H9 (cell line): ENCODE measurements at regions not wholly inside any gene's neighbourhood (a gene's known extent, or its start where the extent isn't known, plus 50 kb on each side); places are given as distances from the start of the nearest gene placed in this dataset.

Experiments used
- DNase-seq: peaks from one replicate; pipeline ENCODE4 v3.0.0-alpha.2; 2017
- H2AFZ ChIP-seq: one replicate; pipeline ENCODE4 v1.6.1; 2013; ENCODE audit warnings: mild to moderate bottlenecking, low read length, control low read depth, moderate library complexity
- H2AK5ac ChIP-seq: 2 replicates; pipeline ENCODE4 v1.6.1; 2013; ENCODE audit warnings: low read length, control low read depth, mixed read lengths; ENCODE audit not compliant: insufficient read length
- H2BK120ac ChIP-seq: one replicate; pipeline ENCODE4 v1.6.1; 2013; ENCODE audit warnings: low read depth, mild to moderate bottlenecking, low read length, control low read depth, inconsistent platforms; ENCODE audit not compliant: poor library complexity, severe bottlenecking
- H2BK12ac ChIP-seq: 2 replicates; pipeline ENCODE4 v1.6.1; 2013; ENCODE audit warnings: low read length, control low read depth, mixed read lengths, low read depth; ENCODE audit not compliant: insufficient read length
- H2BK15ac ChIP-seq: 2 replicates; pipeline ENCODE4 v1.6.1; 2013; ENCODE audit warnings: low read depth, low read length, control low read depth
- H2BK20ac ChIP-seq: one replicate; pipeline ENCODE4 v1.6.1; 2013; ENCODE audit warnings: low read depth, mild to moderate bottlenecking, low read length, control low read depth, inconsistent platforms; ENCODE audit not compliant: poor library complexity, severe bottlenecking
- H2BK5ac ChIP-seq: 2 replicates; pipeline ENCODE4 v1.6.1; 2013; ENCODE audit warnings: low read length, control low read depth, mixed read lengths; ENCODE audit not compliant: insufficient read length
- H3K14ac ChIP-seq: 2 replicates; pipeline ENCODE4 v1.6.1; 2013; ENCODE audit warnings: low read length, control low read depth; ENCODE audit not compliant: insufficient read depth
- H3K18ac ChIP-seq: 2 replicates; pipeline ENCODE4 v1.6.1; 2013; ENCODE audit warnings: low read depth, mild to moderate bottlenecking, mixed read lengths, low read length, control low read depth; ENCODE audit not compliant: insufficient read length
- H3K23ac ChIP-seq: 2 replicates; pipeline ENCODE4 v1.6.1; 2013; ENCODE audit warnings: low read length, control low read depth, mixed read lengths, low read depth; ENCODE audit not compliant: insufficient read length
- H3K23me2 ChIP-seq: 2 replicates; pipeline ENCODE4 v1.6.1; 2013; ENCODE audit warnings: low read depth, mild to moderate bottlenecking, mixed read lengths, low read length, control low read depth; ENCODE audit not compliant: insufficient read length, poor library complexity, severe bottlenecking
- H3K27ac ChIP-seq: 2 replicates; pipeline ENCODE4 v1.5.1; 2013; ENCODE audit warnings: low read length, control low read depth, mixed read lengths, low read depth; ENCODE audit not compliant: insufficient read length
- H3K27me3 ChIP-seq: 2 replicates; pipeline ENCODE4 v1.6.1; 2013; ENCODE audit warnings: low read length, control low read depth, inconsistent platforms; ENCODE audit not compliant: insufficient read depth
- H3K4ac ChIP-seq: 2 replicates; pipeline ENCODE4 v1.6.1; 2013; ENCODE audit warnings: low read depth, mild to moderate bottlenecking, control low read depth, inconsistent platforms, low read length, moderate library complexity
- H3K4me1 ChIP-seq: 2 replicates; pipeline ENCODE4 v1.6.1; 2013; ENCODE audit warnings: low read length, control low read depth, inconsistent platforms; ENCODE audit not compliant: insufficient read depth
- H3K4me2 ChIP-seq: 2 replicates; pipeline ENCODE4 v1.6.1; 2013; ENCODE audit warnings: low read length, control low read depth, mixed read lengths; ENCODE audit not compliant: insufficient read length, insufficient read depth
- H3K56ac ChIP-seq: 2 replicates; pipeline ENCODE4 v1.6.1; 2013; ENCODE audit warnings: low read depth, mild to moderate bottlenecking, mixed read lengths, low read length, control low read depth; ENCODE audit not compliant: insufficient read length
- H3K79me1 ChIP-seq: 2 replicates; pipeline ENCODE4 v1.6.1; 2013; ENCODE audit warnings: low read depth, mild to moderate bottlenecking, moderate library complexity, low read length, control low read depth, inconsistent platforms; ENCODE audit not compliant: insufficient read depth, poor library complexity, severe bottlenecking
- H3K79me2 ChIP-seq: 2 replicates; pipeline ENCODE4 v1.6.1; 2013; ENCODE audit warnings: low read length, control low read depth, inconsistent platforms; ENCODE audit not compliant: insufficient read depth
- H3K9ac ChIP-seq: 2 replicates; pipeline ENCODE4 v1.6.1; 2013; ENCODE audit warnings: low read length, control low read depth, mixed read lengths; ENCODE audit not compliant: insufficient read length; ENCODE audit errors: extremely low read depth
- H3K9me3 ChIP-seq: one replicate; pipeline ENCODE4 v1.6.1; 2013; ENCODE audit warnings: low read depth, low read length, inconsistent platforms; ENCODE audit not compliant: control insufficient read depth
- H3T11ph ChIP-seq: one replicate; pipeline ENCODE4 v1.6.1; 2013; ENCODE audit warnings: mild to moderate bottlenecking, low read length, control low read depth, inconsistent platforms
- H4K20me1 ChIP-seq: one replicate; pipeline ENCODE4 v1.6.1; 2013; ENCODE audit not compliant: control insufficient read depth, insufficient read length, insufficient read depth
- H4K5ac ChIP-seq: 2 replicates; pipeline ENCODE4 v1.6.1; 2013; ENCODE audit warnings: low read depth, mild to moderate bottlenecking, mixed read lengths, low read length, control low read depth; ENCODE audit not compliant: insufficient read length
- H4K8ac ChIP-seq: replicated peaks from 2 replicates; pipeline ENCODE4 v1.6.1; 2013; ENCODE audit warnings: low read length, control low read depth, mixed read lengths, low read depth; ENCODE audit not compliant: insufficient read length
- H4K91ac ChIP-seq: 2 replicates; pipeline ENCODE4 v1.6.1; 2013; ENCODE audit warnings: low read depth, mild to moderate bottlenecking, moderate library complexity, mixed read lengths, low read length, control low read depth; ENCODE audit not compliant: insufficient read length
- H3K27ac Mint-ChIP-seq, 3 experiments: 2 replicates in 2 of 3; 3 replicates in 1 of 3; pipeline ENCODE4 v1.8.0; 2020 to 2021; ENCODE audit warnings: mixed read lengths in 3 of 3, mild to moderate bottlenecking in 1 of 3, moderate library complexity in 1 of 3
- H3K27me3 Mint-ChIP-seq: 2 replicates; pipeline ENCODE4 v1.8.0; 2021; ENCODE audit warnings: low read depth, mild to moderate bottlenecking, moderate library complexity, mixed read lengths
- H3K36me3 Mint-ChIP-seq, 3 experiments: 2 replicates in 2 of 3; 3 replicates in 1 of 3; pipeline ENCODE4 v1.8.0; 2020 to 2021; ENCODE audit warnings: low read depth in 3 of 3, mixed read lengths in 3 of 3; ENCODE audit not compliant: insufficient read depth in 1 of 3
- H3K4me1 Mint-ChIP-seq, 2 experiments: 2 replicates each; pipeline ENCODE4 v1.8.0; 2020; ENCODE audit warnings: mixed read lengths in 2 of 2
- H3K4me3 Mint-ChIP-seq, 2 experiments: 2 replicates in 1 of 2; 3 replicates in 1 of 2; pipeline ENCODE4 v1.8.0; 2020 to 2021; ENCODE audit warnings: mild to moderate bottlenecking in 2 of 2, mixed read lengths in 2 of 2, moderate library complexity in 1 of 2
- H3K9me3 Mint-ChIP-seq, 2 experiments: 2 replicates in 1 of 2; 3 replicates in 1 of 2; pipeline ENCODE4 v1.8.0; 2020; ENCODE audit warnings: mild to moderate bottlenecking in 2 of 2, mixed read lengths in 2 of 2, moderate library complexity in 1 of 2
- CTCF ChIP-seq: fragments of 200-600 bp; sonication (generic); conservative IDR thresholded peaks from 3 replicates; pipeline ENCODE4 v1.8.0; 2021; ENCODE audit warnings: antibody characterized with exemption, mild to moderate bottlenecking
- WGBS: extraction: QIAGEN DNeasy Blood & Tissue Kit; methylation state at CpG from one replicate; pipeline ENCODE4 v1.1.7; 2013; ENCODE audit warnings: missing lambda C conversion rate, low lambda C conversion rate, mixed read lengths; ENCODE audit not compliant: insufficient read length; ENCODE audit errors: extremely low coverage; 5-methylcytosine and 5-hydroxymethylcytosine counted together

- H3K4me3 Mint-ChIP-seq = no peak overlapping the region
- H2AK5ac ChIP-seq = no peak overlapping the region
- H3K23me2 ChIP-seq = no peaks in the 10 kb centered on the region
- no peak overlapping the region for H3T11ph ChIP-seq
- no peak overlapping the region for H4K91ac ChIP-seq
- no peak overlapping the region for H3K9ac ChIP-seq
- H3K79me2 ChIP-seq = no peaks in the 10 kb centered on the region
- H3K4me1 Mint-ChIP-seq = peaks cover 0 to 3% of the 10 kb centered on the region in 2 experiments; a peak in 1 of 4 replicates
- no peak overlapping the region for H2BK120ac ChIP-seq
- no peak overlapping the region for H2BK12ac ChIP-seq
- no peak overlapping the region for H2BK5ac ChIP-seq
- no peak overlapping the region for H3K27ac ChIP-seq
- no peak overlapping the region for H2BK20ac ChIP-seq
- no peaks in the 10 kb centered on the region for H3K27me3 ChIP-seq
- no peaks in the 10 kb centered on the region for H4K20me1 ChIP-seq
- H4K8ac ChIP-seq = no peak overlapping the region
- no peak overlapping the region for H3K23ac ChIP-seq
- H2BK15ac ChIP-seq = no peak overlapping the region
- TF ChIP-seq CTCF = no peak
- no peak for DNase-seq
- no peak overlapping the region for H3K4ac ChIP-seq
- no peak overlapping the region for H2AFZ ChIP-seq
- H3K79me1 ChIP-seq = no peaks in the 10 kb centered on the region
- no peak overlapping the region for H4K5ac ChIP-seq
- H3K4me1 ChIP-seq = no peaks in the 10 kb centered on the region
- peaks cover 3% of the 10 kb centered on the region for H3K27me3 Mint-ChIP-seq
- no peaks in the 10 kb centered on the region for H3K36me3 Mint-ChIP-seq
- H3K56ac ChIP-seq = no peak overlapping the region
- H3K18ac ChIP-seq = no peak overlapping the region
- no peak overlapping the region for H3K14ac ChIP-seq
- no peak overlapping the region for H3K4me2 ChIP-seq
- no peak overlapping the region; a peak in 1 of 7 replicates for H3K27ac Mint-ChIP-seq
- H3K9me3 Mint-ChIP-seq = no peaks in the 10 kb centered on the region; a peak in 1 of 5 replicates
- no peaks in the 10 kb centered on the region for H3K9me3 ChIP-seq
- no CpG with 5 or more reads among the region's 10 CpGs for WGBS
These were observed 656.3 kb downstream of the HS3ST4 start for GRCh38 chr16:26348095-26348494.
